HG03097 (cell line): ENCODE measurements at regions not wholly inside any gene's neighbourhood (a gene's known extent, or its start where the extent isn't known, plus 50 kb on each side); places are given as distances from the start of the nearest gene placed in this dataset.

Experiments
- ATAC-seq: cut with Tn5 transposase; IDR thresholded peaks from one replicate; pipeline ENCODE4 v1.9.1; 2021; ENCODE audit not compliant: unreplicated experiment, low FRiP score

GRCh38 chr4:60805500-60806313, 394.4 kb upstream of the ADGRL3 start:
- no peak for ATAC-seq

- no peak for ATAC-seq
Observed at GRCh38 chr4:60808726-60809485, 391.2 kb upstream of the ADGRL3 start.

GRCh38 chr4:60809486-60809800, 390.7 kb upstream of the ADGRL3 start:
- ATAC-seq = no peak

- no peak for ATAC-seq
Observed at GRCh38 chr4:60812811-60813210, 387.3 kb upstream of the ADGRL3 start.

- ATAC-seq = no peak
Observed at GRCh38 chr4:60814549-60814948, 385.6 kb upstream of the ADGRL3 start.

- ATAC-seq = no peak
Observed at GRCh38 chr4:60817609-60818008, 382.5 kb upstream of the ADGRL3 start.

GRCh38 chr4:60822986-60823385, 377.1 kb upstream of the ADGRL3 start:
- no peak for ATAC-seq

GRCh38 chr4:60840020-60840419, 360.1 kb upstream of the ADGRL3 start:
- ATAC-seq = no peak

GRCh38 chr4:60846678-60847077, 353.4 kb upstream of the ADGRL3 start:
- ATAC-seq = no peak

GRCh38 chr4:60847614-60848013, 352.5 kb upstream of the ADGRL3 start:
- ATAC-seq = no peak

GRCh38 chr4:60857130-60857753, 342.9 kb upstream of the ADGRL3 start:
- ATAC-seq = no peak

GRCh38 chr4:60863442-60863841, 336.7 kb upstream of the ADGRL3 start:
- no peak for ATAC-seq

GRCh38 chr4:60865273-60865672, 334.9 kb upstream of the ADGRL3 start:
- no peak for ATAC-seq

GRCh38 chr4:60868232-60868960, 331.7 kb upstream of the ADGRL3 start:
- no peak for ATAC-seq

GRCh38 chr4:60879135-60879701, 320.9 kb upstream of the ADGRL3 start:
- ATAC-seq = no peak

- ATAC-seq = no peak
Observed at GRCh38 chr4:60884587-60884986, 315.5 kb upstream of the ADGRL3 start.

- ATAC-seq = no peak
Observed at GRCh38 chr4:60885011-60885410, 315.1 kb upstream of the ADGRL3 start.

- no peak for ATAC-seq
Observed at GRCh38 chr4:60890743-60891142, 309.4 kb upstream of the ADGRL3 start.

- no peak for ATAC-seq
Observed at GRCh38 chr4:60891947-60892346, 308.2 kb upstream of the ADGRL3 start.

GRCh38 chr4:60897415-60897814, 302.7 kb upstream of the ADGRL3 start:
- ATAC-seq = no peak

GRCh38 chr4:60905162-60905561, 295.0 kb upstream of the ADGRL3 start:
- ATAC-seq = no peak
